Testis (tissue), 2 donors: ENCODE measurements at regions not wholly inside any gene's neighbourhood (a gene's known extent, or its start where the extent isn't known, plus 50 kb on each side); places are given as distances from the start of the nearest gene placed in this dataset.

Experiments used
- DNase-seq: peaks from one replicate; pipeline ENCODE4 v3.0.0-alpha.2; 2019
- H3K27ac ChIP-seq, 2 donors: fragments of 200-600 bp; sonication (generic); one replicate each; pipeline ENCODE4 v1.5.1; 2019
- H3K27me3 ChIP-seq: fragments of 200-600 bp; sonication (generic); one replicate; pipeline ENCODE4 v1.5.1; 2019
- H3K36me3 ChIP-seq: fragments of 200-600 bp; sonication (generic); one replicate; pipeline ENCODE4 v1.5.1; 2017; ENCODE audit warnings: low read depth; ENCODE audit errors: missing control alignments
- H3K4me1 ChIP-seq: fragments of 200-600 bp; sonication (generic); one replicate; pipeline ENCODE4 v1.5.1; 2019
- H3K4me3 ChIP-seq, 2 donors: fragments of 200-600 bp; sonication (generic); one replicate each; pipeline ENCODE4 v1.5.1; 2017 to 2019
- H3K9me3 ChIP-seq: fragments of 200-600 bp; sonication (generic); one replicate; pipeline ENCODE4 v1.5.1; 2017
- CTCF ChIP-seq, 3 experiments: fragments of 450-650 bp in 2 of 3; fragments of 200-600 bp in 1 of 3; sonication (generic) in 1 of 3; IDR thresholded peaks; one replicate each; pipeline ENCODE4 v1.5.1; 2016 to 2019; ENCODE audit warnings: antibody characterized with exemption in 3 of 3, mild to moderate bottlenecking in 2 of 3, moderate library complexity in 1 of 3
- POLR2A ChIP-seq: fragments of 450-650 bp; IDR thresholded peaks from one replicate; pipeline ENCODE4 v1.6.1; 2017; ENCODE audit warnings: antibody characterized with exemption, mild to moderate bottlenecking, moderate library complexity
- WGBS, 2 donors: methylation state at CpG; one replicate each; pipeline ENCODE4 v1.1.5; 2018; 5-methylcytosine and 5-hydroxymethylcytosine counted together
- intact Hi-C: fragments of 100-400 bp; cut with DNase I; formaldehyde crosslinking; loops from one replicate; pipeline ENCODE4 v1.15.1; 2023; ENCODE audit warnings: low total_unique reads

GRCh38 chr3:162130582-162130981 lies 634.0 kb downstream of the OTOL1 start:
- Histone ChIP-seq H3K27me3 (no peaks in the 10 kb centered on the region), H3K9me3 (no peaks in the 10 kb centered on the region), H3K4me3 (no peak overlapping the region), H3K4me1 (no peaks in the 10 kb centered on the region), H3K27ac (no peak overlapping the region), H3K36me3 (no peaks in the 10 kb centered on the region)
- TF ChIP-seq POLR2A (no peak), CTCF (IDR thresholded peaks at IDR 0.05) (no peak)
- no peak for DNase-seq
- intact Hi-C loops = no loop called here
- WGBS, 2 donors = 96 to 99% methylated on average over 3 of the region's 3 CpGs

- Histone ChIP-seq H3K27me3 (no peaks in the 10 kb centered on the region), H3K9me3 (no peaks in the 10 kb centered on the region), H3K4me3 (no peak overlapping the region), H3K27ac (no peak overlapping the region), H3K4me1 (no peaks in the 10 kb centered on the region), H3K36me3 (no peaks in the 10 kb centered on the region)
- no peak for TF ChIP-seq POLR2A
- no peak for TF ChIP-seq CTCF (IDR thresholded peaks at IDR 0.05)
- intact Hi-C loops = no loop called here
- DNase-seq = no peak
Observed at GRCh38 chr3:162132981-162133380, 636.4 kb downstream of the OTOL1 start.

GRCh38 chr3:162134571-162134970 lies 638.0 kb downstream of the OTOL1 start:
- TF ChIP-seq CTCF (IDR thresholded peaks at IDR 0.05) (no peak), POLR2A (no peak)
- Histone ChIP-seq H3K9me3 (no peaks in the 10 kb centered on the region), H3K4me1 (no peaks in the 10 kb centered on the region), H3K27ac (no peak overlapping the region), H3K36me3 (no peaks in the 10 kb centered on the region), H3K27me3 (no peaks in the 10 kb centered on the region), H3K4me3 (no peak overlapping the region)
- no peak for DNase-seq
- 55 to 59% methylated on average over 4 of the region's 4 CpGs for WGBS, 2 donors
- intact Hi-C loops = no loop called here

- no peak for TF ChIP-seq CTCF (IDR thresholded peaks at IDR 0.05)
- TF ChIP-seq POLR2A = no peak
- no peaks in the 10 kb centered on the region for H3K4me1 ChIP-seq
- no peak overlapping the region for H3K27ac ChIP-seq
- WGBS, 2 donors = 77 to 97% methylated on average over 2 of the region's 2 CpGs
- H3K27me3 ChIP-seq = no peaks in the 10 kb centered on the region
- DNase-seq = no peak
- no peak overlapping the region for H3K4me3 ChIP-seq
- intact Hi-C loops = no loop called here
- H3K9me3 ChIP-seq = no peaks in the 10 kb centered on the region
- H3K36me3 ChIP-seq = no peaks in the 10 kb centered on the region
Observed at GRCh38 chr3:162136136-162136535, 639.5 kb downstream of the OTOL1 start.

GRCh38 chr3:162138509-162138908 lies 641.9 kb downstream of the OTOL1 start:
- no peak overlapping the region for H3K4me3 ChIP-seq
- H3K9me3 ChIP-seq = no peaks in the 10 kb centered on the region
- WGBS, 2 donors = 60 to 79% methylated on average over 4 of the region's 4 CpGs
- H3K27ac ChIP-seq = no peak overlapping the region
- no peaks in the 10 kb centered on the region for H3K4me1 ChIP-seq
- H3K36me3 ChIP-seq = no peaks in the 10 kb centered on the region
- TF ChIP-seq POLR2A = no peak
- no peak for TF ChIP-seq CTCF (IDR thresholded peaks at IDR 0.05)
- H3K27me3 ChIP-seq = no peaks in the 10 kb centered on the region
- intact Hi-C loops = no loop called here
- DNase-seq = no peak
